ENCODE measurements at regions not wholly inside any gene's neighbourhood (a gene's known extent, or its start where the extent isn't known, plus 50 kb on each side); places are given as distances from the start of the nearest gene placed in this dataset.

- TF ChIP-seq CTCF (IDR thresholded peaks at IDR 0.05; ENCODE audit: low read depth, low read length, poor library complexity, severe bottlenecking): no peak
- TF ChIP-seq EZH2phosphoT487 (IDR thresholded peaks at IDR 0.05; ENCODE audit: borderline replicate concordance, low read length): no peak
These were observed 873.8 kb downstream of the GLUD2 start for GRCh38 chrX:121921258-121921657.
